ENCODE measurements at regions not wholly inside any gene's neighbourhood (a gene's known extent, or its start where the extent isn't known, plus 50 kb on each side); places are given as distances from the start of the nearest gene placed in this dataset.

- DNase-seq = no peak
Observed at GRCh38 chr2:236748801-236749200, 179.2 kb downstream of the ACKR3 start.

- DNase-seq = no peak
Observed at GRCh38 chr2:236749346-236749745, 179.7 kb downstream of the ACKR3 start.

- DNase-seq = no peak
Observed at GRCh38 chr2:236752096-236752495, 182.5 kb downstream of the ACKR3 start.

GRCh38 chr2:236753606-236754270 lies 184.1 kb downstream of the ACKR3 start:
- no peak for DNase-seq

- no peak for DNase-seq
Observed at GRCh38 chr2:236754271-236754944, 184.8 kb downstream of the ACKR3 start.

- DNase-seq = no peak
Observed at GRCh38 chr2:236755278-236755840, 185.7 kb downstream of the ACKR3 start.

- DNase-seq = no peak
Observed at GRCh38 chr2:236758406-236758805, 188.8 kb downstream of the ACKR3 start.

GRCh38 chr2:236760246-236760645 lies 190.6 kb downstream of the ACKR3 start:
- no peak for DNase-seq

GRCh38 chr2:236761358-236761757 lies 191.7 kb downstream of the ACKR3 start:
- no peak for DNase-seq

- DNase-seq = no peak
Observed at GRCh38 chr2:236762628-236763027, 193.0 kb downstream of the ACKR3 start.

- DNase-seq = no peak
Observed at GRCh38 chr2:236763857-236764256, 194.2 kb downstream of the ACKR3 start.

- DNase-seq = no peak
Observed at GRCh38 chr2:236764716-236765115, 195.1 kb downstream of the ACKR3 start.

- DNase-seq = no peak
Observed at GRCh38 chr2:236765478-236765877, 195.9 kb downstream of the ACKR3 start.

- no peak for DNase-seq
Observed at GRCh38 chr2:236766850-236767249, 197.2 kb downstream of the ACKR3 start.

- DNase-seq = no peak
Observed at GRCh38 chr2:236767941-236768340, 198.3 kb downstream of the ACKR3 start.

- DNase-seq = no peak
Observed at GRCh38 chr2:236768393-236769140, 198.9 kb downstream of the ACKR3 start.

GRCh38 chr2:236769981-236770671 lies 200.5 kb downstream of the ACKR3 start:
- DNase-seq = no peak

GRCh38 chr2:236772220-236772837 lies 202.7 kb downstream of the ACKR3 start:
- no peak for DNase-seq

GRCh38 chr2:236773206-236773605 lies 203.6 kb downstream of the ACKR3 start:
- no peak for DNase-seq

GRCh38 chr2:236774171-236774570 lies 204.5 kb downstream of the ACKR3 start:
- no peak for DNase-seq

- no peak for DNase-seq
Observed at GRCh38 chr2:236775511-236775910, 205.9 kb downstream of the ACKR3 start.

- DNase-seq = no peak
Observed at GRCh38 chr2:236776206-236776605, 206.6 kb downstream of the ACKR3 start.

Measured in stimulated activated CD4-positive, alpha-beta T cell treated with anti-CD3 and anti-CD28 coated beads, Interleukin-4, amount 100 ng/mL, for 4 hours (primary cell).